K562 (cell line): ENCODE measurements at regions not wholly inside any gene's neighbourhood (a gene's known extent, or its start where the extent isn't known, plus 50 kb on each side); places are given as distances from the start of the nearest gene placed in this dataset.

Source experiments
- ATAC-seq: fragments of 200-7000 bp; cut with Tn5 transposase; 3 replicates; pipeline ENCODE4 v1.9.1; 2020; ENCODE audit warnings: moderate library complexity
- BruUV-seq: library from RNA; stranded (reverse); fragments of 400-500 nt; replicated peaks from 2 replicates; lab custom pipeline; 2021; lab: Mats Ljungman, UMichigan
- CTCF ChIA-PET: fragments of 300-600 bp; formaldehyde crosslinking; extraction: SDS; loops from one replicate; lab custom pipeline; 2021; ENCODE audit warnings: low intra/inter-chr PET ratio; lab: Yijun Ruan, JAX
- POLR2A ChIA-PET: fragments of 300-600, 350-650 bp; sonication (Branson Sonifier 250); formaldehyde crosslinking; extraction: SDS; loops from one replicate; lab custom pipeline; 2021; ENCODE audit warnings: antibody characterized with exemption, inconsistent platforms; lab: Yijun Ruan, JAX
- DNase-seq, 4 experiments: peaks; one replicate each; pipeline versions ENCODE4 v3.0.0 to v3.0.0-alpha.2; 2011 to 2018; ENCODE audit warnings: low spot score in 3 of 4, mixed read lengths in 3 of 4; ENCODE audit errors: extremely low read depth in 1 of 4
- FAIRE-seq: peaks from 2 replicates; lab custom pipeline; 2011; peaks lifted over from hg19 to GRCh38; lab: Jason Lieb, UNC
- H2AFZ ChIP-seq: 2 replicates; pipeline ENCODE4 v1.6.0; 2011; ENCODE audit warnings: low read depth, low read length, control low read depth, inconsistent platforms
- H3K27ac ChIP-seq: fragments of 200-600 bp; 3 replicates; pipeline ENCODE4 v1.8.0; 2011; ENCODE audit warnings: low read depth, mild to moderate bottlenecking, control low read depth, inconsistent platforms, low read length, moderate library complexity, mixed read lengths; ENCODE audit errors: extremely low read depth
- H3K27me3 ChIP-seq, 2 experiments: fragments of 300-600 bp in 1 of 2; 2 replicates in 1 of 2; 3 replicates in 1 of 2; pipeline versions ENCODE4 v1.6.0 to v1.8.0; 2011; ENCODE audit warnings: inconsistent platforms in 2 of 2, low read length in 2 of 2, mild to moderate bottlenecking in 1 of 2, mixed read lengths in 1 of 2, moderate library complexity in 1 of 2; ENCODE audit not compliant: control insufficient read depth in 2 of 2, insufficient read depth in 2 of 2
- H3K36me3 ChIP-seq: fragments of 300-600 bp; 3 replicates; pipeline ENCODE4 v1.8.0; 2011; ENCODE audit warnings: mild to moderate bottlenecking, low read length, inconsistent platforms; ENCODE audit not compliant: control insufficient read depth, insufficient read depth
- H3K4me1 ChIP-seq, 2 experiments: fragments of 200-600 bp in 1 of 2; replicated peaks in 1 of 2; 2 replicates in 1 of 2; 3 replicates in 1 of 2; pipeline versions ENCODE4 v1.5.1 to v1.8.0; 2011; ENCODE audit warnings: inconsistent platforms in 2 of 2, low read length in 2 of 2, mild to moderate bottlenecking in 1 of 2, mixed read lengths in 1 of 2, moderate library complexity in 1 of 2; ENCODE audit not compliant: control insufficient read depth in 2 of 2, insufficient read depth in 2 of 2
- H3K4me2 ChIP-seq: 2 replicates; pipeline ENCODE4 v1.6.1; 2011; ENCODE audit warnings: low read length, control low read depth, inconsistent platforms, mixed read lengths; ENCODE audit not compliant: insufficient read depth
- H3K4me3 ChIP-seq: fragments of 200-600 bp; sonication (generic), shearing (Covaris generic); 2 replicates; pipeline ENCODE4 v1.5.1; 2016; ENCODE audit warnings: control low read depth, inconsistent platforms
- H3K79me2 ChIP-seq: fragments of 200-600 bp; 3 replicates; pipeline ENCODE4 v1.8.0; 2011; ENCODE audit warnings: low read length, inconsistent platforms; ENCODE audit not compliant: control insufficient read depth, insufficient read depth
- H3K9ac ChIP-seq, 2 experiments: 2 replicates each; pipeline versions ENCODE4 v1.6.0 to v1.6.1; 2011; ENCODE audit warnings: low read depth in 2 of 2, low read length in 2 of 2, control low read depth in 1 of 2, inconsistent platforms in 1 of 2, mild to moderate bottlenecking in 1 of 2, mixed read lengths in 1 of 2; ENCODE audit not compliant: insufficient read depth in 1 of 2
- H3K9me1 ChIP-seq: one replicate; pipeline ENCODE4 v1.6.0; 2011; ENCODE audit warnings: inconsistent platforms, mild to moderate bottlenecking, low read length, moderate library complexity; ENCODE audit not compliant: control insufficient read depth, insufficient read depth
- H3K9me3 ChIP-seq: replicated peaks from 2 replicates; pipeline ENCODE4 v1.5.1; 2011; ENCODE audit warnings: low read depth, low read length, inconsistent platforms; ENCODE audit not compliant: control insufficient read depth, insufficient read depth
- H4K20me1 ChIP-seq: replicated peaks from 2 replicates; pipeline ENCODE4 v1.6.1; 2011; ENCODE audit warnings: low read length, inconsistent platforms, mixed read lengths; ENCODE audit not compliant: control insufficient read depth, insufficient read depth
- BHLHE40 ChIP-seq: IDR thresholded peaks from 2 replicates; pipeline ENCODE4 v1.6.1; 2011; ENCODE audit warnings: low read length, improper control_type of control experiment
- CTBP1 ChIP-seq: fragments of 450-650 bp; IDR thresholded peaks from 2 replicates; pipeline ENCODE4 v1.6.1; 2016; ENCODE audit warnings: borderline replicate concordance
- DLX4 ChIP-seq: fragments of 250-450 bp; sonication (Bioruptor Pico); IDR thresholded peaks from 2 replicates; pipeline ENCODE4 v1.6.1; 2021; ENCODE audit warnings: mild to moderate bottlenecking
- HMGXB4 ChIP-seq: sonication (generic); formaldehyde crosslinking; IDR thresholded peaks from 2 replicates; pipeline ENCODE4 v1.8.1; 2023; ENCODE audit warnings: mild to moderate bottlenecking, missing genetic modification reagents
- PKNOX1 ChIP-seq: fragments of 450-650 bp; IDR thresholded peaks from 2 replicates; pipeline ENCODE4 v1.6.1; 2016
- TRIM25 ChIP-seq: fragments of 450-650 bp; IDR thresholded peaks from 2 replicates; pipeline ENCODE4 v1.7.0; 2016; ENCODE audit warnings: borderline replicate concordance
- ZNF507 ChIP-seq: conservative IDR thresholded peaks from 2 replicates; pipeline ENCODE4 v1.6.1; 2017; ENCODE audit warnings: missing genetic modification characterization, missing compliant biosample characterization
- WGBS: fragments of 100-300 bp; shearing (Covaris generic); methylation state at CpG from one replicate; pipeline ENCODE4 v1.1.6; 2016; ENCODE audit warnings: low coverage, mixed read lengths; ENCODE audit not compliant: insufficient coverage; ENCODE audit errors: missing lambda C conversion rate; 5-methylcytosine and 5-hydroxymethylcytosine counted together
- in situ Hi-C: fragments of 300-500 bp; cut with MboI; formaldehyde crosslinking; loops from 4 replicates; pipeline ENCODE4 v1.15.0; 2018; ENCODE audit warnings: inconsistent platforms, mixed read lengths
- intact Hi-C: fragments of 100-400 bp; cut with micrococcal nuclease; formaldehyde crosslinking; loops from 2 replicates; pipeline ENCODE4 v1.14.2; 2022

GRCh38 chr14:30118992-30119640 is 191.5 kb upstream of the PRKD1 start:
- WGBS = 0% methylated on average over 2 of the region's 2 CpGs
- H3K27ac ChIP-seq = no peak overlapping the region
- H3K9me1 ChIP-seq = no peaks in the 10 kb centered on the region
- FAIRE-seq = no peak
- H3K79me2 ChIP-seq = no peaks in the 10 kb centered on the region
- POLR2A ChIA-PET = no interaction called here
- CTCF ChIA-PET = no interaction called here
- H3K4me3 ChIP-seq = no peak overlapping the region
- no peak overlapping the region for H3K9ac ChIP-seq
- no peaks in the 10 kb centered on the region for H3K9me3 ChIP-seq
- no peak for ATAC-seq
- H3K27me3 ChIP-seq = no peaks in the 10 kb centered on the region
- H3K4me1 ChIP-seq = no peaks in the 10 kb centered on the region
- BruUV-seq = no TSS peak
- H4K20me1 ChIP-seq = no peaks in the 10 kb centered on the region
- no peak overlapping the region for H2AFZ ChIP-seq
- in situ Hi-C loops = no loop called here
- no peak for DNase-seq
- no peak overlapping the region for H3K4me2 ChIP-seq
- H3K36me3 ChIP-seq = no peaks in the 10 kb centered on the region
- no peak for TF ChIP-seq HMGXB4 (CRISPR knock-in tag)
- TF ChIP-seq, all 486 proteins: peak for 0
- intact Hi-C loops = no loop called here

- BruUV-seq = no TSS peak
- intact Hi-C loops = no loop called here
- no peaks in the 10 kb centered on the region for H3K9me1 ChIP-seq
- H4K20me1 ChIP-seq = no peaks in the 10 kb centered on the region
- in situ Hi-C loops = no loop called here
- 0% methylated on average over 2 of the region's 2 CpGs for WGBS
- DNase-seq (no peak), FAIRE-seq (no peak), ATAC-seq (no peak)
- H3K4me1 ChIP-seq = no peaks in the 10 kb centered on the region
- no peaks in the 10 kb centered on the region for H3K36me3 ChIP-seq
- H3K9ac ChIP-seq = no peak overlapping the region
- POLR2A ChIA-PET = no interaction called here
- H3K9me3 ChIP-seq = no peaks in the 10 kb centered on the region
- no peak overlapping the region for H3K4me3 ChIP-seq
- H3K79me2 ChIP-seq = no peaks in the 10 kb centered on the region
- CTCF ChIA-PET = no interaction called here
- no peak overlapping the region for H3K4me2 ChIP-seq
- no peaks in the 10 kb centered on the region for H3K27me3 ChIP-seq
- no peak overlapping the region for H3K27ac ChIP-seq
- no peak for TF ChIP-seq ZNF507 (tag)
- no peak for TF ChIP-seq TRIM25
- TF ChIP-seq PKNOX1 = no peak
- no peak for TF ChIP-seq DLX4 (CRISPR knock-in tag)
- no peak for TF ChIP-seq CTBP1
- TF ChIP-seq BHLHE40 = no peak
- TF ChIP-seq, all 486 proteins: peak for 0
- H2AFZ ChIP-seq = no peak overlapping the region
Measured at GRCh38 chr14:30125322-30125979, 197.8 kb upstream of the PRKD1 start.
